Neutrophil (primary cell): ENCODE measurements at regions not wholly inside any gene's neighbourhood (a gene's known extent, or its start where the extent isn't known, plus 50 kb on each side); places are given as distances from the start of the nearest gene placed in this dataset.

Experiments used
- H3K27ac ChIP-seq: fragments of 200-600 bp; sonication (generic); 2 replicates; pipeline ENCODE4 v1.5.1; 2016; ENCODE audit warnings: mild to moderate bottlenecking, moderate library complexity
- H3K27me3 ChIP-seq: fragments of 200-600 bp; sonication (generic); 2 replicates; pipeline ENCODE4 v1.6.0; 2016; ENCODE audit warnings: mild to moderate bottlenecking
- H3K36me3 ChIP-seq: fragments of 200-600 bp; sonication (generic); 2 replicates; pipeline ENCODE4 v1.5.1; 2017
- H3K4me1 ChIP-seq, 2 experiments: fragments of 200-600 bp in 1 of 2; sonication (generic) in 1 of 2; 1 replicate in 1 of 2; 2 replicates in 1 of 2; pipeline versions ENCODE4 v1.5.1 to v1.6.1; 2013 to 2016; ENCODE audit warnings: low read depth in 1 of 2, low read length in 1 of 2, mild to moderate bottlenecking in 1 of 2, moderate library complexity in 1 of 2; ENCODE audit not compliant: control insufficient read depth in 1 of 2, insufficient read depth in 1 of 2
- H3K4me3 ChIP-seq, 2 experiments: fragments of 200-600 bp in 1 of 2; sonication (generic) in 1 of 2; 1 replicate in 1 of 2; 2 replicates in 1 of 2; pipeline ENCODE4 v1.5.1; 2013 to 2016; ENCODE audit warnings: low read depth in 1 of 2, low read length in 1 of 2, mild to moderate bottlenecking in 1 of 2, moderate library complexity in 1 of 2
- H3K9me3 ChIP-seq: fragments of 200-600 bp; sonication (generic); 2 replicates; pipeline ENCODE4 v1.5.1; 2016
- CTCF ChIP-seq: fragments of 200-600 bp; sonication (generic); IDR thresholded peaks from 2 replicates; pipeline ENCODE4 v1.5.1; 2016; ENCODE audit warnings: antibody characterized with exemption

- Histone ChIP-seq H3K9me3 (no peaks in the 10 kb centered on the region), H3K4me3 (no peak overlapping the region), H3K27me3 (no peaks in the 10 kb centered on the region), H3K27ac (no peak overlapping the region), H3K4me1 (no peaks in the 10 kb centered on the region), H3K36me3 (no peaks in the 10 kb centered on the region)
- TF ChIP-seq CTCF, result no peak
Measured at GRCh38 chr2:234579231-234579962, 82.5 kb upstream of the ARL4C start.

GRCh38 chr2:234578389-234578788, 81.5 kb upstream of the ARL4C start:
- H3K4me1 ChIP-seq, result no peaks in the 10 kb centered on the region
- H3K9me3 ChIP-seq, result no peaks in the 10 kb centered on the region
- H3K4me3 ChIP-seq, result no peak overlapping the region
- H3K36me3 ChIP-seq, result no peaks in the 10 kb centered on the region
- no peaks in the 10 kb centered on the region for H3K27me3 ChIP-seq
- TF ChIP-seq CTCF, result no peak
- H3K27ac ChIP-seq, result no peak overlapping the region

DNA sequence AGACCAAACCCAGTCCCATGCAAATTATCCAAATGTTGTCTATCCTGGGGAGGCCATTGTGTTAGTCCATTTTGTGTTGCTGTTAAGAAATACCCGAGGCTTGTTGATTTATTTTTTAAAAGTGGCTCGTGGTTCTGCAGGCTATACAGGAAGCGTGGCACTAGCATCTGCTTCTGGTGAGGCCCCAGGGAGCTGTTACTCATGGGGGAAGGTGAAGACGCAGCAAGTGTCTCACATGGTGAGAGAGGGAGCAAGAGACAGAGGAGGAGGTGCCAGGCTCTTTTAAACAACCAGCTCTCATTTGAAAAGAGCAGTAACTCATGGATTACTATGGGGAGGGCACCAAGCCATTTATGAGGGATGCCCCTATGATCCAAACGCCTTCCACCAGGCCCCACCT, 80.3 kb upstream of the ARL4C start:
- Histone ChIP-seq H3K4me3 (no peak overlapping the region), H3K36me3 (no peaks in the 10 kb centered on the region), H3K9me3 (no peaks in the 10 kb centered on the region), H3K4me1 (no peaks in the 10 kb centered on the region), H3K27ac (no peak overlapping the region), H3K27me3 (no peaks in the 10 kb centered on the region)
- TF ChIP-seq CTCF, result no peak

DNA sequence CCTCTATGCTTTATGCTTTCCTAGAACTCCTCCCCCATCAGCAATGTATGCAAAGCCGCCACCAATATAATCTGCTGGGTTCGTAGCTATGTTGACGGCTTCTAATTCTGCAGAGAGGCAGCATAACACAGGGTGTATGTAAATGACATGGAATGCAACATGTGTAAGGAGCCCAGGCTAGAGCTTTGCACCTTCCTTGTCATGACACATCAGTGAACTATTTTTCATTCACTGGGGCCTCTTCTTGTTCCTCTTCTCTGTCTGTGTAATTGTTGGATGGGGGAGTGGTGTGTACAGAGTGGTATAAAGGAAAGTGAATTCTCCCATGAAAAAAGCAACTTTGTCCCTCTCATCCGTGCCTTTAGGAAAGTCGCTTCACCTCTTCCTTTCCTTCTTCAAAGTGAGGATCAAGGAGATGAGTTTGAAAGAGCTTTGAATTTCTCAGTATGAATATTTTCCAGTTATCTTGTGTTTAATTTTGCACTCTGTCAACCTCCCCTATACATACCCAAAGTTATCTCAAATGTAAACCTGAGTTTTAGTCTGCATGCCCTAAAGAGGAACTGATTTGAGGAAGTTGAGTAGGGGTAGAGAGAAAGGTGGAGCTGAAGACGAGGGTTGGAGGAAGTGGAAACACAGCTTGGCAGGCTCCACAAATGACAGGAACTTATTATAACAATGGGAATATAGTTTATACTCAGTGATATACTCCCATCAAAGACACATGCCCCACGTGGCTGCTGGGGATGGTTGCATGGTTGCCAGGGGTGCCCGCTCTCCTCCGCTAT, 74.9 kb upstream of the ARL4C start:
- Histone ChIP-seq H3K27ac (no peak overlapping the region), H3K4me1 (no peaks in the 10 kb centered on the region), H3K27me3 (peaks cover 4% of the 10 kb centered on the region), H3K9me3 (no peaks in the 10 kb centered on the region), H3K4me3 (no peak overlapping the region), H3K36me3 (no peaks in the 10 kb centered on the region)
- no peak for TF ChIP-seq CTCF

DNA sequence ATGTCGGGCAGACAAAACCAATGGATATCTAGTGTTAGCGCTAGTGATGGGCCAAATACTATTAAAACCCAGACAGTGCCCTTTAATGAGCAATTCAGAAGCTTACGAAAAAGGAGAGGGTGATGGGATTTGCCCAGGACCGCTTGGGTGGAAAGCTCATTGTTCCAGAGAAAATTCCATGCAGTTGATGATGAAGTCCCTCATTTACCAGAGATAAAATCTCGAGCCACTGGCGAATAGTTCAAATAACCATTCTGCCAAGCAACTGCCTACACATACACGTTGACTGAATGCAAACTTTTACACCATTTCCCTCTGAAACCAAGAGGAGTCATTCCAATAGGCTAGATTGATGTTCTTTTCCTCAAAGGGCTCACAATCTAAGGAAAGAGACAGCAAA, 73.6 kb upstream of the ARL4C start:
- H3K4me1 ChIP-seq, result no peaks in the 10 kb centered on the region
- no peak for TF ChIP-seq CTCF
- H3K27ac ChIP-seq, result no peak overlapping the region
- no peak overlapping the region for H3K4me3 ChIP-seq
- H3K36me3 ChIP-seq, result no peaks in the 10 kb centered on the region
- no peaks in the 10 kb centered on the region for H3K9me3 ChIP-seq
- H3K27me3 ChIP-seq, result peaks cover 4% of the 10 kb centered on the region
